Activated T-cell treated with anti-CD3 and anti-CD28 coated beads for 24 hours (primary cell): ENCODE measurements at regions not wholly inside any gene's neighbourhood (a gene's known extent, or its start where the extent isn't known, plus 50 kb on each side); places are given as distances from the start of the nearest gene placed in this dataset.
"Not testable (repeated sequence)": the region's sequence is repeated elsewhere in the genome, so short reads cannot be mapped to it uniquely, and the experiment has no call there.

Experiments
- DNase-seq: peaks from one replicate; pipeline ENCODE4 v3.0.0-alpha.2; 2020; ENCODE audit warnings: low read depth

DNA sequence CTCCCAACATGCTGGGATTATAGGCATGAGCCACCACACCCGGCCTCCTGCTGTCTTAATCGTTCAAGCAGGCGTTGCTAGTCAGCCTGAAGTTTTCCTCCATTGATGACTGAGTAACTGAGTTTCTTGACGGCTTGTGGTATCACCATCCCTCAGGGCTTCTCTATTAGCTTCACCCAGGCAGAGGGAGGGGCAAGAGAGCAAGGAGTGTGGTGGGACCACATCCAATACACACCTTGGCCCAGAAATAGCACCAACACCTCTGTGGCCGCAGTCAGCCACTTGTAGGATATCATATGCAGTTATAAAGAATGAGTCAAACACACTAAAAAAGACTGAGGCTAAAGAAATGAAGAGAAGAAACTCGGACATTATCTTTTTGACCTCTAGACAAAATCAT is 1009.4 kb upstream of the CELF4 start:
- no peak for DNase-seq

DNA sequence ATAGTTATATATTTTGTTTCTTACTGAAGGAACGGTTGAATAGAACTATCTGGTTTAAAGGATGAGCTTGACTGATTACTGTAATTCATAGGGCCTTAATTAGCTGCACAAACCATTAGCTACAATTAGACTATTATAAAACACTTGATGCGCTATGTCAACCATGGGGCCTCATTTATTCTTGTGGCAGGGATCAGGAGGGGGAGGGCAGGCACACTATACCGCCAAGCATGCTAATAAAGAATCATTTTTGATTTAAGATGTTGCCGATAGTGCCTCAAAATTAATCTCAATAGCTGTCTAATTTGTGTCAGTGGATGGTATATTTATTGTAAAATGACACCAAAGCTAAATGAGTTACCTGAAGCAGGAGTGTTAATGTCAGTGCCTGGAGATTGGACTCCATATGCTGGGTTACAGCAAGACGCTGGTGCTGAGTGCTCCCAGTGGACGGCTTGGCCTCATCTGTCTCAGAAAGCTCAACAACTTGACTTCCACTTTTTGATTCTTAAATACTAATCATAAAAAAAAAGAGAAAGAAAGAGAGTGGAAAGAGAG is 1007.0 kb upstream of the CELF4 start:
- no peak for DNase-seq

DNA sequence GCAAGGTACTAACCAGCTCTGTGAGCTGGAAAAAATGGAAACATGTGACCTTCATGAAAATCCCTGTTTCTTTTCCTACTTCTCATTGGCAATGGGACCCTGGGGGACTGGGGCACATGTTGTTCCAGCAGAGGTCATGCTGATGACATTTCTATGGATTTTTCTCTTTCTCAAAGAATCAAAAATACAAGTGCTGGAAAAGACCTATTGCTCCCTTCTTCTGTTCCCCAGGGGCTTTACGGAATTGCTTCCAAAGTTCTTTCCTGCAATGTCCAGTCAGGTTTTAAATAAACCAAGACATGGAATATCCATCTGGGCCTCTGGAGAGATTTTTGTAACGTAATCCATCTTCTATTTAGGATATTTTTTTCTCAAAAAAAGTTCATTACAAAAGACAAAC is 1006.1 kb upstream of the CELF4 start:
- DNase-seq, result no peak

DNA sequence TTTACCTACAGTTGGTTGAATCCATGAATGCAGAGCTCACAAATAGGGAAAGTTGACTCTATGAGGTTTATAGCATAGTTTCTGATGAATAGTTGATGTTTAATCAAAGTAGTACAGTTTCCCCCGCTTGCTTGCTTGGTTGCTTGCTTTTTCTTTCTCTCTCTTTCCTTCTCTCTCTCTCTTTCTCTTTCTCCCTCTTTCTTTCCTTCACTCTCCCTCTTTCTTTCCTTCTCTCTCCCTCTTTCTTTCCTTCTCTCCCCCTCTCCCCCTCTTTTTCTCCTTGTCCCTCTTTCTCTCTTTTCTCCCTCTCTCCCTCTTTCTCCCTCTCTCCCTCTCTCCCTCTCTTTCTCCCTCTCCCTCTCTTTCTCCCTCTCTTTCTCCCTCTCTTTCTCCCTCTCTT is 999.9 kb upstream of the CELF4 start:
- DNase-seq, result no peak

DNA sequence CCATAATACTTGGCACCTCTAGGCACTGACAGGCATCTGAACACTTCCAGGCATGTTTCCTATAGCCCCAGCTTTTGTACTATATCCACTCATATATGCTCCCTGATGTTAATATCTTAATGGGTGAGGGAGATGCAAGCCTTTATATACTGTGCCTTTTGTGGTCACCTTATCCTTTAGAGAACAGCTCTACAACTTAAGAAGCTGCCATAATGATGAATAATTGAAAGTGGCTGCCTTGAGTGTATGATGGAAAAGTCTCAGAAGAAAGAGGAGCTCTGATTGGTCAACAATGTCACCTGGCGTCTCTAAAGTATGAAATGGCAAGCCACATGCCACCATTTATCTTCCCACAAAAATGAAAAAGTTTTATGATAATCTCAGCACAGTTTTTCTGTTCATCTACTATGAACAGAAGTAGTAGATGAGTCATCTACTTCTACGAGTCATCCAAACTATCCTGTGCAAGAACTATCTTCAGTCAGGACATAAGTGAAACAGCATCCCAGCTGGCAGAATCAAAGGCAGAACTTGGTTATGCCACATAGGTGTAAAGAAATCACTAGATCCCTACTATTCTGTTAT is 997.9 kb upstream of the CELF4 start:
- no peak for DNase-seq

DNA sequence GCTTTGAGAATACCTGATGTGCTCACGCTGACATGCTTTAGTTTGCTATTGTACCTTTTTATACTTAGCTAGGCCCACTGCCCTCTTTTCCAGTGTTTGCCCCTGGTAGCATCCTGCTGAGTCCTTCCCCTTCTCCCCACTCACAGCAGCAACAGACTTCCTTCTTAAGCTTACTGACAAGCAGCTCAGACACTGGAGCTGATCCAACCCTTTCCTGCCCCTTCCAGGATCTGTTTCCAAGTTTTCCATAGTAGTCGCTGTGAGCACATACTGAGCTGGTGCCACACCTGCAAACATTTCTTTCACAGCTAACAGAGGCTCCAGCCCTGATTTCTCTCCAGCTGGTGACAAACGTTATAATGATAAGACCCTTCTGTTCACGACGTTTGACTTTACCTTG is 991.4 kb upstream of the CELF4 start:
- DNase-seq, result no peak

DNA sequence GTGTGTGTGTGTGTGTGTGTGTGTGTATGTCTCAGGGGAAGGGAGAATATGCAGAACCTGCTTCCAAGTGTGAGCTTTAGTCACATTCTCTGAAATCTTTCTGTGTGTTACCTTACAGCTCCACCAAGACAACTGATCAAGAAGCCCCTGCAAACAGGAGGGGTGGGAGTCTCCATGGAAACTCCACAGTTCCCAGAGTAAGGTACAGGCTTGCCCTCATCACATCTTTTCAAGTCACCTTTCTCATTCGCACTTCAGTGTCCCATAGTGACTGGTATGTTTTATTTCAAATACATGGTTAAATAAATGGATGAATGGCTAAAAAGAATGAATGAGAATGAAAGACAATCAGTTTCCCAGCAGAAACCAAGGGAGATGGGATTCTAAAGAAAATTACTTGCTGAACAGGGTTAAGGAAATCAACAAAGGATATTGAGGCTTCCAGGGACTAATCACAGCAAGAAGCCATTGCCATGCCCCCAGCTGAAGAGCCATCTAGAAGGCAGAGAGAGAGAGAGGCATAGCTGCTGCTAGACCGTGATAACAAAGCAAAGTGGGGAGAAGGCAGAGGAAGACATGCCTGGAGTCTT is 987.2 kb upstream of the CELF4 start:
- DNase-seq, result no peak

DNA sequence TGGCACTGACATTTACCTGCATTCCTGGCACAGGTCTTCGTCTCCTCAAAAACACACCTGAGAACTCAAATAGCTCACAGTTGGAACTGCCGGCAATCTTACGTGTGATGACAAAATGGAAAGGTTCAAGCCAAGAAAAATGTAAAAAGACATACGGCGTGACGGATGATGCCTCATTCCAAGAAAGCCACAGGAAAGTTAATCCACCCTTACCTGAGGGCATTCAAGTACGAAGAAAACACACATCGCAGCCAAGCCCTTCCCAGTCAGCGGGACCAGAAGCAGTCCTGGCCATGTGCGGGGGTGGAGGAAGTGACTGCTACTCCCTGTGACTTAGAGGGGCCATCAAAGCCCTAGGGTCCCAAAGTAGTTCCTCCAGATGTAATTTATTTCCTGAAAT is 986.3 kb upstream of the CELF4 start:
- no peak for DNase-seq

DNA sequence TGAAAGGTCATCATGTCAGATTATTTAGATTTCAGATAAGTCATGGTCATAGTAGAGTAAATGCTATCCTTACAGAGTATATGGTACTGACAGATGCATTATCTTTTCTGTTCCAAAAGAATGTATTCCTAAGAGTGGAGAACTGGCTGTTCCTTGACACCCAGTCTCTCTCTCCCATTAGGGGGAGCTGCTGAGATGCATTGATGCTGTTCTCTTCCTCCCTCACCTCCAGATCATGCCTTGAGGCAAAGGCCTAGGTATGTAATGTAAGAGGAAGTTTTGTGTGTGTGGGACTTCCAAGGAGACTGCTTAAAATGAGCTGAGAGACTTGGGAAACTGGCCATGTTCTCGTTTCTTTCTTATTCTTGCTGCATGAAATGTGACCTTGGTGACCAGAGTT is 979.5 kb upstream of the CELF4 start:
- DNase-seq, result no peak

DNA sequence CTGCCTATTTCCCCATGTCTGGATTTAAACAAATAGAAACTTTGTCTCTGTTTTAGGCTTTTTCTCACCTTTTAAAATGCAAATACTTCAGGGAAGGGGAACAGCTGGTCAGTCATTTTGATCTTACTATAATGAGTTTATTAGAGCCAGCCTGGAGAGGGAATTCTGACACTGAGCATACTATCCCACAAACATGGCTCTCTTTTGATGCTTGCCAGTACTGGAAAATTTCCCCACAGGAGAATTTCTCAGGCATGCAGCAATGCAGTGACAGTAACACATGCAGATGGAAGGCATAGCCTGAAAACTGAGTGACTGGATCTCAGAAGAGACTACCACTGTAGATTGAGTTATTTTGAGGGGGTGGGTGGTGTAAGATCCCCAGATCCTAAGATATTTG is 974.3 kb upstream of the CELF4 start:
- no peak for DNase-seq

DNA sequence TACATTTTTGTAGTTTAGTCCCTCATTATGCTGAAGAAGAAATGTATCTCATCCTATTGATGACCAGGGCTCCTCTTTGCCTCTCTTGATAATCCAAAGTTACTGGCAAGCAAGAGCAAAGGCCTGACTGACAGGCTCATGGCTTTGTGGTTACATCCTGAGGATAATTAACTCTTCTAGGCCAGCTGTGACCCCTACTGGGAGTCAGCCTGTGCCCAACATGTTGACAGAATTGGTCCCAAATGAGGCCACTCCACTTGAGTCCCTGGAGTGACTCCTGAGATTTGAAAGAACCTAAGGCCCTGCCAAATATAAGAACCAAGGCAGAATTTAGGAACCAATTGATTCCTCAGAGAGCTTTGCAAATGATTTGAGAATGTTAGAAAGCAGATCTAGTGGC is 973.8 kb upstream of the CELF4 start:
- no peak for DNase-seq

DNA sequence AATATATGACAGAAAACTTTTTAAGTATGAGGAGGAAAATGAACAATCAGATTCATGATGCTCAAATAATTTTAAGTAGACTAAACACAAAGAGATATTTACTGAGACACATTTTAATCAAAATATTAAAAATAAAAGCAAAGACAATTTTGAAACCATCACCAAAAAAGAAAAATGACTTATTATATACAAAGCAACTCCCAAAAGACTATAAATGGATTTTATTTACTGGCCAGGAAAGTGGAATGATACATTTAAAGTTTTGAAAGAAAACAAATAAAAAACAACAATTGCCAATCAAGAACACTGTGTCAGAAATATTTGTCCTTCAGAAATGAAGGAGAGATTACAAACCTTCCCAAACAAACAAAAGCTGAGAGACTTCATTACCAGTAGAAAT is 968.5 kb upstream of the CELF4 start:
- DNase-seq, result no peak

DNA sequence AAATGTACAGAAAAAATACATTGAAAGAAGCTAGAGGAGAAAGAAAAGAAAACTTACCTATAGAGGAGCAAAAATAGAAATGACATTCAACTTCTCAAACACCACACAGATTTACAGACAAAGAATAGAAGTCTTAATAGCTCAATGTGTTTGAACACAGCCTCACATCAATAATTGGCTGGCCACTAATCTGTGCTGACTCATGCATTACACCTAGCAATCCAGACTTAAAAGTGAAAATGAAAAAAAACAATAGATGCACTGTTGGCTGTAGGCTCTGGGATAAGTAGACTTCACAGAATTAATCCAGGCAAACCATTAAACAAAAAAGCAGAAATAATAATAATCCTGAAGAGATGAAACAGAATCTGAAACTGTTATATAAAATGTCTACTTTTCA is 961.3 kb upstream of the CELF4 start:
- DNase-seq, result no peak

DNA sequence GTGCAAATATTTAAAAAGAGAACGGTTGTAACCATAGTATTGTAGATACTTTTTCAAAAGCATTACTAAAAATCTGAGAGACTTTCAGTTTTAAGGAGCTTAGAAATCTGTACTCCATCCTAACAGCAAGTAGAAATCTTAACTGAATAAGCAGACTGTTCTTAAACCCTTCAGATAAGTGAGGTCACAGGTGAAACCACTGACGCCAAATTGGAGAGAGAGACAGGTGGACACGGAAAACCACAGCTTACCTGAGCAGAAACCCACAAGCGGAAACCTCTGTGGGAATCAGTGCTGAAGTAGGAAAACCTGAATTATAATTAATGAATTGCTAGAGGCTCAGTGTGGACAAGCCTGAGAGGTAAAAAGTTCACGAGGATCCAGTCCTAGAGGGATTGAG is 959.4 kb upstream of the CELF4 start:
- DNase-seq, result no peak

DNA sequence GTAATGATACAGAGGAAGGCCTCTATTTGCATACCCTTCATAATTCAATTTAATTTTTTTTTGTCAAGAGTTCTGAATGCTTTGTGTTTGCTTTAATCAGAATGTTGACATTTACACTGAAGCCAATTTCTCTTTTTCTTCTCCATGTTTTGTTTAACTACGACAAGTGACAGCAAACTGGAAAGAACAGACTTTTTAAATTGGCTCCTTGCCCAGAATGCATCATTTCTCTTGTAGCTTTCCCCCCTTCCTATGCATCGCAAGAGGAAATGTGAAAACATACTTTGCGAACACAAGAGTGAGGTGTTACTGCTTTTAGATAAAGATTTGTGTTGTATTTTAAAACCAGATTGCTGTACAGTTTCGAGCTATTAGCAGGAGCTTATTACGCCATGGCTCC is 955.2 kb upstream of the CELF4 start:
- no peak for DNase-seq

DNA sequence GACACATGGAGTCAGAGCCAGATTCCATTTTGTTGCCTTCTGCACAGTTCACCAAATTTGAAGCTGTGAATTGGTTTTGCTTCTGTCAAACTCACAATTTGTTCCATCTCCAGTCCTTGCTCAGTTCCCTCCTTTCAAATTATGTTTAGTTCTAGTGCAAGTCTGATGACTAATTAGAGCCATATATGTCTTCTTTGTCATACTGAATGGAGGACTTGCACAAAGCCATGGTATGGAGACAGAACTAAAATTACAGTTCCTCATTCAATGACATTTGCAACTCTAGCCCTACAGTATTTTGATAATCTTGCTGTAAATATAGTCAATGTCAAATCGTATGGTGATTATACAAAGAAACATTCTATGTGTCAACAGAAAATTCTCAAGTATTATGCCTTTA is 936.9 kb upstream of the CELF4 start:
- DNase-seq, result no peak

DNA sequence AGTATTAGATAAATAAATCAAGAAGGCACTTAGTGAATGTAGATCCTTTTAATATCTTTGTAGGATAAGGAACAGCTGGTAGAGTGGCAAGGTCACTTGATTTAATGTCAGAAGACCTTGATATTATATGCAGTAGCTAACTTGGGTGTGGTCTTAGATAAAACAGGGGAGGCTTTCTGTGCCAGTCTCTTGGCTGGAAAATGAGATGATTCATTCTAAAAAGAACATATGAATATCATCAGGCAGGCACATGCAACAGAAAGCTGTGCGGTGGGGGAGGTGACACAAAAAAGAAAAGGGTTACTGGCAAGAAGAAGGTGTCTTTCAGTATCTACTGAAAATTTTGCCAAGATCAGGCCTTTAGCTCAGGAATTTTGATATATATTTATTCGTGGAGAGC is 931.7 kb upstream of the CELF4 start:
- DNase-seq, result no peak

DNA sequence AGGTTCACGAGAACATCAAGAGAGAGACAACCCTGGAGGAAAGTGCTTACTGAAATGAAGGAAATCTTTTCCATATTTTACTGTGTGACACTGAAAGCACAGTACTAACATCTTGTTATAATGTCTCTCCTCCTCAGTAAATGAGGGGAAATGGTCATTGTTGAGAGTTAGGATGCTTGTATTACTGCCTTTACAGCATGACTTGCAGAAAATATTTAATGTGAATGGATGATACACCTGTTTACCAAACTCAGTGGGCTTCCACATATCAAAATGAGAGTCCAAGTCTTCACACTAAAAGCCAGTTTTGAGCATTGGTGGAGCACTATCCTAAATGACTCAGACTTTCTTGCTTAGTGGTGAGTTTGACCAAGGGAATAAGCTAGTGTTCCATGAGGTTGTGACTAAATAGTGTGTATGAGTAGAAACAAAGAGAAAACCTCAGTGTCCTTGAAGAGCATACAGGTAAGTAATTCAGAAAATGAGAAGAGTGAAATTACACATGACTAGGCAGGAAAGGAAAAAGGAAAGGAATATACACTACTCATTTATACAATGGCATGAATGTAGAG is 930.7 kb upstream of the CELF4 start:
- no peak for DNase-seq

DNA sequence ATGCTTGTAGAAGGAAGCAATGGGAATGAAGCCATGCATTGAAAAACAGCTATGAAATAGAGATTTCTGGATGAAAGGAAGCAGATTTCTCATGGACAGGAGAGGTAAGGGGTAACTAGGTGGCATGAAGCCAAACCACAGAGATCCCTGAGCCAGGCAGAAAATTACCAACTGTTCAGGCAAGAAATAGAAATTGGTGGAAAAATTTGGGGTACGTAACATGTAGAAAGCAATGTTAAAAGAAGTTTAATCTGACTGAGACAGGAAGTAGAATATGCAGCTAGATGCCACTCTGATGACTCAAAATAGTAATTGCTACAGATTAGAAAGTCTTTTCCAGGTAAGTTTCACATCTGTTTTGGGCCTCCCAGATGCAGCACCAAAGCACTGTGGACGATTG is 928.5 kb upstream of the CELF4 start:
- no peak for DNase-seq

DNA sequence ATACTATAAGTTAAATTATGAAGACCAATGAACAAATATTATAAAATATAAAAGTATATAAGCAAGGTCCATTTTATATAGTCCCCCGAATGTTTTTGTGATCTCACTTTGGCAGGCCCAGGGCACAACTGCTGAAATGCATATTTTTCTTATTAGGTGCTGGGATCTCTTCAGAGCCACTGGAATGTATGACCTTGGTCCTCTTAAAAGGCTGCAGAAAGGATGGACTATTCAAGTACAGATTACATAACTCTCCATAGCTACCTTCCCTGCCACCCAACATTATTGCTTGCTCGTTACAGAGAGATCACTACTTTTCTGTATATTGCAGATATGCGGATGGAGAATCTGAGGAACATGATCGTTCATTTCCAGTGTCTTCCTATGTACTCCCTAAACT is 925.6 kb upstream of the CELF4 start:
- DNase-seq, result no peak

DNA sequence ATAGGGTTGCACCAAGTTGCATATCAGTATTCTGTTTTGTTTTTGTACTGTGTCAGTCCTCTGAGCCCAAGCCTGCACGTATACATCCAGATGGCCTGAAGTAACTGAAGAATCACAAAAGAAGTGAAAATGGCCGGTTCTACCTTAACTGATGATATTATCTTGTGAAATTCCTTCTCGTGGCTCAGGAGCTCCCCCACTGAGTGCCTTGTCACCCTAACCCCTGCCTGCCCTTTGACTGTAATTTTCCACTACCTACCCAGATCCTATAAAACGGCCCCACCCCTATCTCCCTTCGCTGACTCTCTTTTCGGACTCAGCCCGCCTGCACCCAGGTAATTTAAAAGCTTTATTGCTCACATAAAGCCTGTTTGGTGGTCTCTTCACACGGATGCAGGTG is 924.1 kb upstream of the CELF4 start:
- DNase-seq, result not testable (repeated sequence)

DNA sequence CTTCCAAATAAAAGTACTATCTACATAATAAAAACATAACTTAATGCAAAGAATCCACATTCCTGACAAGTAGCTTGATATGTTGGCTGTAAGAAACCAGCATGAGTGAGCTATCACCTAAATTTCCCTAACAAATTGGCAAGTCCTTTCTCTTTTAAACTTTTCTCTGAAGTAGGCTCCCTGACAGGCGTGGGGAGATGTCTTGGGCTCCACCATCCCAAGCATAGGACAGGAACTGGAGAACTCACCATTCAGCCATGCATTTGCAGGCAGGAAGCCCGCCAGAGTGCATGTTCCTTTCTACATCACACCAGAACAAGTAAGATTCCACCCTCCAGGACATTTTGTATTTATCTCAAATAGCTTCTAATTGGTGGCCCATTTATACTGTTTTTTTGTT is 921.9 kb upstream of the CELF4 start:
- DNase-seq, result no peak

DNA sequence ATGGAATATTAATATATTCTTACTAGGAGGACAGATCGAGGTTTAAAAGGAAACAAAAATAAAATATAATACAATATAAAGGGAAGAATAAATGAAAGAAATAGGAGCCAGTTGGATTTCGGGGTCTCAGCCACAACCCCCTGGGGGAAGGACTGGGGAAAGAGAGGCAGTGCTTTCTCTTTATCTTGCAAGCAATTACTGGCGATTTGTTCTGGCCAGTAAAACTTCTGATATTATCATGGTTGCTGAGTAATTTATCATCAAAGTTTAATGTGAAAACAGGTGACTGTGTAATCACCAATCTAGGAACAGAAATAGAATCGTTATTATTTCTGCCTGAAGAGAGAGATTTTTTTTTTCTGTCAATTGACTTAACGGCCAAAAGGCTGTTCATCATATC is 917.7 kb upstream of the CELF4 start:
- no peak for DNase-seq

DNA sequence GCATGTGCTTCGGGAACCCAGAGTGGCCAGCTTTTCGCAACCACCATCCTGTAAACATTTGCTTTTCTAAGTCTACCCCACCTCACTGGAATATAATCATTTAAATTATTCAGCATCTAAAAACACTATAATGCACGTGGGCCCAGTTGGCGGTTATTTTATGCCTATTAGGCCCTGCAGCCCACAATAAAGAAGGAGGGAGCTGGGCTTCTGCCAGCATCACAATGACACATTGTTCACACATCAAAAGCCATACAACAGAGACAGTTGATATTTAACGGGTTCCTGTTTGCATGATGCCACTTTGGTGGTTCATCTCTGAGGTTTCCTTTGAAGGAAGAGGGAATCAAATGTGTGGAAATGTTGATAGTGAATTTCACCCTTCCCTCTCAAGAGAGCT is 916.0 kb upstream of the CELF4 start:
- DNase-seq, result no peak
